ENCODE measurements at regions not wholly inside any gene's neighbourhood (a gene's known extent, or its start where the extent isn't known, plus 50 kb on each side); places are given as distances from the start of the nearest gene placed in this dataset.

GRCh38 chr9:119004618-119004990 lies 364.6 kb downstream of the BRINP1 start:
- H4K20me1 ChIP-seq (ENCODE audit: insufficient read depth, low read length): no peaks in the 10 kb centered on the region
- H3K79me2 ChIP-seq (ENCODE audit: insufficient read depth, low read length): no peaks in the 10 kb centered on the region
- no peaks in the 10 kb centered on the region for H3K4me1 ChIP-seq (ENCODE audit: insufficient read depth, low read length, severe bottlenecking)
- H2AFZ ChIP-seq (ENCODE audit: low read length): no peak overlapping the region
- H3K4me3 ChIP-seq (ENCODE audit: low read depth, low read length, poor library complexity, severe bottlenecking): no peak overlapping the region
- H3K27ac ChIP-seq (ENCODE audit: low read depth, low read length, poor library complexity, severe bottlenecking): no peak overlapping the region
- no peak overlapping the region for H3K4me2 ChIP-seq (ENCODE audit: low read length)
- H3K9me3 ChIP-seq (ENCODE audit: low read length): no peaks in the 10 kb centered on the region
- H3F3A ChIP-seq (ENCODE audit: insufficient read depth, low read length): no peaks in the 10 kb centered on the region
- TF ChIP-seq CTCF (IDR thresholded peaks at IDR 0.05; ENCODE audit: low read length) (no peak), EZH2 (IDR thresholded peaks at IDR 0.05; ENCODE audit: borderline replicate concordance, low read length) (no peak)
- no peaks in the 10 kb centered on the region for H3K27me3 ChIP-seq (ENCODE audit: insufficient read depth, low read length)
- H3K36me3 ChIP-seq (ENCODE audit: insufficient read depth, low read length): no peaks in the 10 kb centered on the region
- H3K9me2 ChIP-seq (ENCODE audit: low read depth, low read length): no peaks in the 10 kb centered on the region
- no peak overlapping the region for H3K9ac ChIP-seq (ENCODE audit: low read length)

GRCh38 chr9:119005162-119005561 lies 364.1 kb downstream of the BRINP1 start:
- no peak overlapping the region for H3K4me2 ChIP-seq (ENCODE audit: low read length)

GRCh38 chr9:119009249-119009648 lies 360.0 kb downstream of the BRINP1 start:
- Histone ChIP-seq H3K4me2 (ENCODE audit: low read length) (no peak overlapping the region), H3K9me3 (ENCODE audit: low read length) (no peaks in the 10 kb centered on the region), H3K9ac (ENCODE audit: low read length) (no peak overlapping the region), H3K9me2 (ENCODE audit: low read depth, low read length) (no peaks in the 10 kb centered on the region), H3K79me2 (ENCODE audit: insufficient read depth, low read length) (no peaks in the 10 kb centered on the region), H3K4me1 (ENCODE audit: insufficient read depth, low read length, severe bottlenecking) (no peaks in the 10 kb centered on the region), H2AFZ (ENCODE audit: low read length) (no peak overlapping the region), H3F3A (ENCODE audit: insufficient read depth, low read length) (no peaks in the 10 kb centered on the region), H3K27ac (ENCODE audit: low read depth, low read length, poor library complexity, severe bottlenecking) (no peak overlapping the region), H3K4me3 (ENCODE audit: low read depth, low read length, poor library complexity, severe bottlenecking) (no peak overlapping the region), H3K36me3 (ENCODE audit: insufficient read depth, low read length) (no peaks in the 10 kb centered on the region), H3K27me3 (ENCODE audit: insufficient read depth, low read length) (no peaks in the 10 kb centered on the region), H4K20me1 (ENCODE audit: insufficient read depth, low read length) (no peaks in the 10 kb centered on the region)
- TF ChIP-seq CTCF (IDR thresholded peaks at IDR 0.05; ENCODE audit: low read length): no peak
- TF ChIP-seq EZH2 (IDR thresholded peaks at IDR 0.05; ENCODE audit: borderline replicate concordance, low read length): no peak

More at GRCh38 chr9:119005162-119005561, 364.1 kb downstream of the BRINP1 start:
- Histone ChIP-seq H2AFZ (ENCODE audit: low read length) (no peak overlapping the region), H3K79me2 (ENCODE audit: insufficient read depth, low read length) (no peaks in the 10 kb centered on the region), H3K4me3 (ENCODE audit: low read depth, low read length, poor library complexity, severe bottlenecking) (no peak overlapping the region), H3K9me2 (ENCODE audit: low read depth, low read length) (no peaks in the 10 kb centered on the region), H4K20me1 (ENCODE audit: insufficient read depth, low read length) (no peaks in the 10 kb centered on the region), H3K9me3 (ENCODE audit: low read length) (no peaks in the 10 kb centered on the region), H3K36me3 (ENCODE audit: insufficient read depth, low read length) (no peaks in the 10 kb centered on the region), H3K27me3 (ENCODE audit: insufficient read depth, low read length) (no peaks in the 10 kb centered on the region), H3K27ac (ENCODE audit: low read depth, low read length, poor library complexity, severe bottlenecking) (no peak overlapping the region), H3K9ac (ENCODE audit: low read length) (no peak overlapping the region), H3K4me1 (ENCODE audit: insufficient read depth, low read length, severe bottlenecking) (no peaks in the 10 kb centered on the region), H3F3A (ENCODE audit: insufficient read depth, low read length) (no peaks in the 10 kb centered on the region)
- no peak for TF ChIP-seq CTCF (IDR thresholded peaks at IDR 0.05; ENCODE audit: low read length)
- TF ChIP-seq EZH2 (IDR thresholded peaks at IDR 0.05; ENCODE audit: borderline replicate concordance, low read length): no peak

All from OCI-LY1 (cell line).